ENCODE measurements at regions not wholly inside any gene's neighbourhood (a gene's known extent, or its start where the extent isn't known, plus 50 kb on each side); places are given as distances from the start of the nearest gene placed in this dataset.

GRCh38 chr6:16885411-16886160 is 124.3 kb upstream of the ATXN1 start (continued):
- no peak for TF ChIP-seq ZNF174 (CRISPR knock-in tag; IDR thresholded peaks at IDR 0.05)
- TF ChIP-seq HBP1 (CRISPR knock-in tag; IDR thresholded peaks at IDR 0.05), result no peak
- no peak for TF ChIP-seq ZNF165 (CRISPR knock-in tag; IDR thresholded peaks at IDR 0.05; ENCODE audit: borderline replicate concordance)
- TF ChIP-seq MITF (IDR thresholded peaks at IDR 0.05), result no peak
- TF ChIP-seq NRF1 (conservative IDR thresholded peaks at IDR 0.05 in 1 of 2, IDR thresholded peaks at IDR 0.05 in 1 of 2), result no peak
- TF ChIP-seq CTCF (IDR thresholded peaks at IDR 0.05 in 2 of 3, conservative IDR thresholded peaks at IDR 0.05 in 1 of 3; ENCODE audit: insufficient read depth in 2 of 3, low read depth in 1 of 3, low read length in 3 of 3), result no peak
- no peak for TF ChIP-seq ZNF431 (CRISPR knock-in tag; IDR thresholded peaks at IDR 0.05)

All from K562 (cell line).